Caco-2 (cell line): ENCODE measurements at regions not wholly inside any gene's neighbourhood (a gene's known extent, or its start where the extent isn't known, plus 50 kb on each side); places are given as distances from the start of the nearest gene placed in this dataset.
"Not testable (repeated sequence)": the region's sequence is repeated elsewhere in the genome, so short reads cannot be mapped to it uniquely, and the experiment has no call there.

Source experiments
- BruUV-seq: library from RNA; stranded (reverse); fragments of 400-500 nt; replicated peaks from 2 replicates; lab custom pipeline; 2021; lab: Mats Ljungman, UMichigan
- CTCF ChIA-PET: fragments of 300-600 bp; sonication (Branson Sonifier 250); formaldehyde crosslinking; loops from one replicate; lab custom pipeline; 2022; ENCODE audit warnings: antibody characterized with exemption; lab: Charles Lee
- POLR2A ChIA-PET: fragments of 300-600 bp; sonication (Branson Sonifier 250); formaldehyde crosslinking; loops from one replicate; lab custom pipeline; 2022; ENCODE audit warnings: antibody characterized with exemption; lab: Charles Lee
- DNase-seq, 2 experiments: peaks; one replicate each; pipeline versions ENCODE4 v3.0.0 to v3.0.0-alpha.2; 2020 to 2022
- H3K27me3 ChIP-seq: replicated peaks from 2 replicates; pipeline ENCODE4 v1.6.0; 2011; ENCODE audit warnings: low read length; ENCODE audit not compliant: control insufficient read depth, insufficient read depth
- H3K36me3 ChIP-seq: 2 replicates; pipeline ENCODE4 v1.5.1; 2011; ENCODE audit warnings: low read length; ENCODE audit not compliant: control insufficient read depth, insufficient read depth
- H3K4me1 ChIP-seq: fragments of 250-450 bp; sonication (Bioruptor Pico); 2 replicates; pipeline ENCODE4 v1.5.1; 2020; ENCODE audit warnings: mild to moderate bottlenecking
- H3K4me3 ChIP-seq: 2 replicates; pipeline ENCODE4 v1.5.1; 2011; ENCODE audit warnings: low read depth, mild to moderate bottlenecking, control low read depth, low read length
- H3K9me3 ChIP-seq: fragments of 250-450 bp; sonication (Bioruptor Pico); 2 replicates; pipeline ENCODE4 v1.5.1; 2020; ENCODE audit warnings: mild to moderate bottlenecking, moderate library complexity
- H3K27ac Mint-ChIP-seq: one replicate; pipeline ENCODE4 v1.8.0; 2022; ENCODE audit warnings: mixed read lengths; ENCODE audit not compliant: unreplicated experiment
- H3K27me3 Mint-ChIP-seq: one replicate; pipeline ENCODE4 v1.8.0; 2022; ENCODE audit warnings: mixed read lengths; ENCODE audit not compliant: insufficient read depth, unreplicated experiment
- H3K36me3 Mint-ChIP-seq: one replicate; pipeline ENCODE4 v1.8.0; 2022; ENCODE audit warnings: mild to moderate bottlenecking, mixed read lengths; ENCODE audit not compliant: insufficient read depth, unreplicated experiment
- H3K4me1 Mint-ChIP-seq: one replicate; pipeline ENCODE4 v1.8.0; 2022; ENCODE audit warnings: low read depth, mixed read lengths; ENCODE audit not compliant: unreplicated experiment
- H3K4me3 Mint-ChIP-seq: one replicate; pipeline ENCODE4 v1.8.0; 2022; ENCODE audit warnings: mild to moderate bottlenecking, moderate library complexity, mixed read lengths; ENCODE audit not compliant: unreplicated experiment
- H3K9me3 Mint-ChIP-seq: one replicate; pipeline ENCODE4 v1.8.0; 2022; ENCODE audit warnings: mixed read lengths; ENCODE audit not compliant: unreplicated experiment
- intact Hi-C: fragments of 100-400 bp; cut with micrococcal nuclease; formaldehyde crosslinking; loops from one replicate; pipeline ENCODE4 v1.10.0; 2022; ENCODE audit not compliant: unreplicated experiment
- TF ChIP-seq, protein P1 (sequence below), 2 experiments: fragments of 200-600 bp in 1 of 2; IDR thresholded peaks; 1 replicate in 1 of 2; 2 replicates in 1 of 2; pipeline versions ENCODE4 v1.5.1 to v1.8.0; 2011 to 2022; ENCODE audit warnings: antibody characterized with exemption in 1 of 2, control low read depth in 1 of 2, inconsistent platforms in 1 of 2, low read depth in 1 of 2, low read length in 1 of 2, mild to moderate bottlenecking in 1 of 2, moderate library complexity in 1 of 2; ENCODE audit not compliant: insufficient read depth in 1 of 2, severe bottlenecking in 1 of 2, unreplicated experiment in 1 of 2

DNA sequence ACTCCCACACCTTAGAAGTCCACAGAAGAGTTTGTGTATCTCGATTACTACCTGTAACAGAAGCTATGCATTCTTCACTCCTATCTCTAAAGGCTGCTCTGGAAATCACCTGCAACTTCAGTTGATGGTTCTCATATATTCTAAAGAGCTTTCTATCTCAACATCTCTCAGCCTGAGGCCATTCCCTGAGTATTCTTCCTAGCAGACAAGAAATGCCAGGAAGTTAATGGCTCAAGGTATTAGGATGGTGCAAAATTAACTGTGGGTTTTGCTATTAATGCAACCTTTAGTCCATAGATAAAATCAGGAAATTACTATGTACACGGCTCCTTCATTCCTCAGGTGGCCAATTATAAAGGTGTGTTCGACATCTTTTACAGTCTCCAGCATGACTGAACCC lies 290.1 kb downstream of the ZNF716 start:
- H3K4me1 Mint-ChIP-seq, BruUV-seq, H3K36me3 ChIP-seq, intact Hi-C loops, H3K27me3 Mint-ChIP-seq, H3K27me3 ChIP-seq, H3K4me3 Mint-ChIP-seq, H3K36me3 Mint-ChIP-seq, POLR2A ChIA-PET, H3K9me3 ChIP-seq, CTCF ChIA-PET, H3K27ac Mint-ChIP-seq, H3K4me1 ChIP-seq, H3K4me3 ChIP-seq, DNase-seq: not testable (repeated sequence)
- H3K9me3 Mint-ChIP-seq = peaks cover 20% of the 10 kb centered on the region

DNA sequence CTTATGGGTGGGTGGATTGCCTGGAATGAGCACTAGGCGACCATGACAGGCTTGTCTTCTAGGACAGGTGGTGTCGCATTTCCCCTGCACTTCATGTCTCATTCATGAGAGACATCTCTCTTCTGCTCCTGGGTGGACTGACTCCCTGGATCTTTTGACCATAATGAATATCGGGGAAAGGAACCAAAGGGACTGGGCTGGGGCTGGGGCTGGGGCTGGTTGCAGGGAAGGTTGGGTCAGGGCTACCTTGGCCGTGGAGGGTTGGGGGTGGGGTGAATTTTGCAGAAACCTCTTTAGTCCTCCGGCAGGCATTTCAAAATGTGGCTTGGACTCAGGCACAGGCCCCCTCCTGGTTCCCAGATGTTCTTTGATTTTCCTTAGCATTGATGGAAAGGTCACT lies 319.2 kb downstream of the ZNF716 start:
- DNase-seq = no peak
- Histone ChIP-seq H3K9me3 (no peaks in the 10 kb centered on the region), H3K4me1 (no peaks in the 10 kb centered on the region), H3K27me3 (no peaks in the 10 kb centered on the region), H3K4me3 (no peak overlapping the region), H3K36me3 (no peaks in the 10 kb centered on the region)
- no peak overlapping the region for H3K27ac Mint-ChIP-seq
- CTCF ChIA-PET = no interaction called here
- H3K9me3 Mint-ChIP-seq = peaks cover 44% of the 10 kb centered on the region
- intact Hi-C loops = no loop called here
- POLR2A ChIA-PET = no interaction called here
- no peaks in the 10 kb centered on the region for H3K27me3 Mint-ChIP-seq
- BruUV-seq = no TSS peak
- TF ChIP-seq, protein P1, sequence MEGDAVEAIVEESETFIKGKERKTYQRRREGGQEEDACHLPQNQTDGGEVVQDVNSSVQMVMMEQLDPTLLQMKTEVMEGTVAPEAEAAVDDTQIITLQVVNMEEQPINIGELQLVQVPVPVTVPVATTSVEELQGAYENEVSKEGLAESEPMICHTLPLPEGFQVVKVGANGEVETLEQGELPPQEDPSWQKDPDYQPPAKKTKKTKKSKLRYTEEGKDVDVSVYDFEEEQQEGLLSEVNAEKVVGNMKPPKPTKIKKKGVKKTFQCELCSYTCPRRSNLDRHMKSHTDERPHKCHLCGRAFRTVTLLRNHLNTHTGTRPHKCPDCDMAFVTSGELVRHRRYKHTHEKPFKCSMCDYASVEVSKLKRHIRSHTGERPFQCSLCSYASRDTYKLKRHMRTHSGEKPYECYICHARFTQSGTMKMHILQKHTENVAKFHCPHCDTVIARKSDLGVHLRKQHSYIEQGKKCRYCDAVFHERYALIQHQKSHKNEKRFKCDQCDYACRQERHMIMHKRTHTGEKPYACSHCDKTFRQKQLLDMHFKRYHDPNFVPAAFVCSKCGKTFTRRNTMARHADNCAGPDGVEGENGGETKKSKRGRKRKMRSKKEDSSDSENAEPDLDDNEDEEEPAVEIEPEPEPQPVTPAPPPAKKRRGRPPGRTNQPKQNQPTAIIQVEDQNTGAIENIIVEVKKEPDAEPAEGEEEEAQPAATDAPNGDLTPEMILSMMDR (IDR thresholded peaks at IDR 0.05; ENCODE audit: insufficient read depth in 1 of 2, low read depth in 1 of 2, low read length in 1 of 2, severe bottlenecking in 1 of 2, unreplicated experiment in 1 of 2) = no peak
- no peaks in the 10 kb centered on the region for H3K36me3 Mint-ChIP-seq
- H3K4me1 Mint-ChIP-seq = no peaks in the 10 kb centered on the region
- no peak overlapping the region for H3K4me3 Mint-ChIP-seq

DNA sequence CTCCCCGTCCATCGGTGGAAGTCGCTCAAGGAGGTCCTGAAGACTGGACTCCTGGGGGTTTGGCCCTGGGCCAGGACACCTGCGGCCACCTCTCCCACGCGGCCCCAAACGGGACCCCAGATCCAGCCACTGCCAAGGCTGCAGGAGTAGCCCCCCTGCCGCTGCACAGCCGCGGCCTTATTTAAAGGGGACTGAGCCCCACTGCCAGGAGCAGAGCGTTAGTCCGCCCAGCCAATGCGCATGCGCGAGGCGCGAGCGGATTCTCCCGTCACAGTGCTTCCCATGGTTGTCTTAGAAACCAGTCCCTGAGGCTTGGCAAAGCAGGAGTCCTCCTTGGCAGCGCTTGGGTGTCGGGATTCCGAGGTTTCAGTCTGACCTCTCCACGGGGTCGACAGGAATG lies 320.0 kb downstream of the ZNF716 start:
- Mint-ChIP-seq H3K9me3 (peaks cover 49% of the 10 kb centered on the region), H3K27me3 (no peaks in the 10 kb centered on the region)
- intact Hi-C loops = no loop called here

More for the DNA sequence above, 320.0 kb downstream of the ZNF716 start:
- Histone ChIP-seq H3K4me1 (no peaks in the 10 kb centered on the region), H3K27me3 (no peaks in the 10 kb centered on the region), H3K36me3 (no peaks in the 10 kb centered on the region), H3K9me3 (no peaks in the 10 kb centered on the region), H3K4me3 (no peak overlapping the region)
- no peaks in the 10 kb centered on the region for H3K4me1 Mint-ChIP-seq
- H3K27ac Mint-ChIP-seq = no peak overlapping the region
- H3K4me3 Mint-ChIP-seq = no peak overlapping the region
- POLR2A ChIA-PET = no interaction called here
- no peak for DNase-seq
- H3K36me3 Mint-ChIP-seq = no peaks in the 10 kb centered on the region
- BruUV-seq = no TSS peak
- TF ChIP-seq, protein P1 (IDR thresholded peaks at IDR 0.05; ENCODE audit: insufficient read depth in 1 of 2, low read depth in 1 of 2, low read length in 1 of 2, severe bottlenecking in 1 of 2, unreplicated experiment in 1 of 2) = no peak
- CTCF ChIA-PET = no interaction called here
